HG02642 (cell line): ENCODE measurements at regions not wholly inside any gene's neighbourhood (a gene's known extent, or its start where the extent isn't known, plus 50 kb on each side); places are given as distances from the start of the nearest gene placed in this dataset.
"Not testable (repeated sequence)": the region's sequence is repeated elsewhere in the genome, so short reads cannot be mapped to it uniquely, and the experiment has no call there.

Experiments
- ATAC-seq: cut with Tn5 transposase; IDR thresholded peaks from one replicate; pipeline ENCODE4 v1.9.1; 2021; ENCODE audit warnings: mild to moderate bottlenecking; ENCODE audit not compliant: unreplicated experiment, poor library complexity

GRCh38 chr21:28617300-28617699 lies 375.4 kb downstream of the LTN1 start:
- no peak for ATAC-seq

DNA sequence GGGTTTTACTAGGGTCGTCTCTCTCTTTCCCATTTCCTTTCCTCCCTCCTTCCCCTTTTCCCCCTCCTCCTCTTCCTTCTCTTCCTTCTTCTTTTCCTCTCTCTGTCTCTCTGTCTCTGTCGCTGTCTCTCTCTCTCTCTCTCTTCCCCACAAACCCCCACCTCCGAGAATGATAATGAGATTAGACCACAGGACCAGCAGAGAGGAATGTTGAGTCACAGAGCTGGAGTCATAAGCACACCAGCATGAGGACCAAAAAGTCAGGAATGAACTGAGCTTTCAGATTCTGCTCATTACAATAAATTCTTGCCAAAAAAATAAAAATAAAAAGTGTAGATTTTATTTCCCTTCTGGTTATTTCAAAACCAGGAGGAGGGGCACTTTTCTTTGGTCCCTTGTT lies 377.4 kb downstream of the LTN1 start:
- no peak for ATAC-seq

GRCh38 chr21:28614791-28615190 lies 377.9 kb downstream of the LTN1 start:
- ATAC-seq, result no peak

GRCh38 chr21:28608646-28609045 lies 384.0 kb downstream of the LTN1 start:
- no peak for ATAC-seq

GRCh38 chr21:28607545-28607944 lies 385.1 kb downstream of the LTN1 start:
- ATAC-seq, result no peak

DNA sequence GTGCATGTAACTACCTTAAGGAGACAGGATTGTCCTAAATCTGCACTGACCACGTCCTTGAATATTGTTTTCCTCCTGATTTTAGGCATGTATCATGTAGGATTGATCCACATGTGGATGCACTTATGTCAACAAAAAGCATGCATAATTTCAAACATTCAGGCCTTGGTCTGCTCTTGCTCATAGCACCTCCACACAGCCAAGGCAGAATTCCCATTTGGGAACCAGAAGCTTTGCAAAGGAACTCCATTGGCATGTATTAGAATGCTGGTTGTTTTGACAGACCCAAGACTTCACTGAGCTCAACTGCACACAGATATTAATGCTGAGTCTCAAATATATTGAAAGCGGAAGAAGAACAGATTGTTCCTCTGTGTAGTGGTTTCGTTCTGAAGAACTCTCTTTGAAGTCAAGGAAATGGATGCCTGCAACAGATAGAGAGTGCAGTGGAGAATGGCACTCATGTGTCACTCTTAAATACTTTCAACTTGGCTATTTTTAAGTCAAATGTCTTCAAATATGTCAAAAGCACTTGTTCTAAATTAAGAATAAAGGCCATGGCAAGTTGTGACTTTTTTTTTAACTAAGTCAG lies 387.6 kb downstream of the LTN1 start:
- peak; percentile 98 for ATAC-seq

GRCh38 chr21:28602546-28602945 lies 390.1 kb downstream of the LTN1 start:
- no peak for ATAC-seq

DNA sequence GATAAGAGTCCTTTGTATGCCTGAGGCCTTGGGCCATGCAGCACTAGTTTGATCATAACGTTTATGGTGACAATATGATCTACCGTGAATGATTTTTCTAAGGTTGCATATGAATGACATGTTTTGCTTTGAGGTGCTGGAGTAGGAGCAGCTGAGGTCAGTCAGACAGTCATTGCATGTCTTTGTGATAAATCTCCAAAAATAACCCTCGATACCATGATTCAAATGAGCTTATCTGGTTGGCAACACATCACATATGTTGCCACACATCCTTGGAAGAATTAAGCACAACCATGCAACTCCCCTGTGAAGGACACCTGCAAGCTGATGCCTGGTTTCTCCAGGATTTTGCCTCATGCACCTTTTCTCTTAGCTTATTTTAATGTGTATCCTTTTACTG lies 394.5 kb downstream of the LTN1 start:
- ATAC-seq, result no peak

GRCh38 chr21:28592205-28592865 lies 400.3 kb downstream of the LTN1 start:
- ATAC-seq, result no peak

GRCh38 chr21:28590676-28591075 lies 402.0 kb downstream of the LTN1 start:
- no peak for ATAC-seq

DNA sequence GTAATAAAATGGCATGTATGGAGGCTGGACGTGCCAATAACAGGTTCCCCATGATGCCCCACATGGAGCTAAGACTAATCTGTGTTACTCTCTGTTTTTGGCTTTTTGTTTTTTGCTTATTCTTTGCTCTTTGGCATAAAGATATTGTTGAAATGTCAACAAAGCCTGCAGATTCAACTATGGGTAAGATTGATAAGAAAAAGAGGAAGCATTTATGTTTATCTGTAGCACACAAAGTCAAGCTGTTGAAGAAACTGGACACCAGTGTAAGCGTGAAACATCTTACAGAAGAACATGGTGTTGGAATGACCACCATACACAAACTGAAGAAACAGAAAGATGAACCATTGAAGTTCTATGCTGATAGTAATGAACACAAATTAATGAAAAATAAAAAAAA lies 402.7 kb downstream of the LTN1 start:
- no peak for ATAC-seq

DNA sequence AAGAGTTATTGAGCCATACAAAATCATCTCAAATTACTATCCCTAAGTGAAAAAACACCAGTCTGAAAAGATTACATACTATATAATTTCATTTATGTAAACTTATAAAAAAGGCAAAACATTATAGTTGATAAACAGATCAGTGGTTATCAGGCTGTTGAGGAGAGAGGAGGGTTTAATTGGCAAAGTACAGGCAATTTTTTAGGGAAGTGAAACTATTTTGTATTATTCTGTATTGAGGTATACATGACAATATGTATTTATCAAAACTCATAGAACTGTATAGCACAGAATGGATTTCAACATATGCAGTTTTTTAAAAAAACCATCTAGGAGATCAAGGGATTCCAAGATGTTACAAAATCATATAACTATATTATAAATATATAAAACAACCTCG lies 403.7 kb downstream of the LTN1 start:
- no peak for ATAC-seq

- no peak for ATAC-seq
Measured at GRCh38 chr21:28587748-28588147, 404.9 kb downstream of the LTN1 start.

- ATAC-seq, result no peak
Measured at GRCh38 chr21:28581976-28582375, 410.7 kb downstream of the LTN1 start.

DNA sequence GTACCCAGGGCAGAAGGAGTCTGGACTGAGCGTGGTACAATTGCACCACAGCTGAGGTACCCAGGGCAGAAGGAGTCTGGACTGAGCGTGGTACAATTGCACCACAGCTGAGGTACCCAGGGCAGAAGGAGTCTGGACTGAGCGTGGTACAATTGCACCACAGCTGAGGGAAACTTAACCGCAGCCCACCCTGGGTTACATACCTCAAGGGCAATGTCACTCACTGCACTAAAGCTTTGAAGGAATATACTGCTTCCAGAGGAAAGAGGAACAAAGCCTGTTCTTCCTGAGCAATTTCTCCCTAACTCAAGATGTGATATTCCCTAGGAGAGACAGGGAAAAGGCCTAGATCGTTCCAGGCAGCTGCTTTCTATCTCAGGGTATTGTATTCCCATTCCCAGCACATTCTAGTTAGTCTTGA lies 411.4 kb downstream of the LTN1 start:
- ATAC-seq, result not testable (repeated sequence)

- ATAC-seq, result no peak
Measured at GRCh38 chr21:28580585-28580984, 412.1 kb downstream of the LTN1 start.

- no peak for ATAC-seq
Measured at GRCh38 chr21:28579986-28580550, 412.6 kb downstream of the LTN1 start.

DNA sequence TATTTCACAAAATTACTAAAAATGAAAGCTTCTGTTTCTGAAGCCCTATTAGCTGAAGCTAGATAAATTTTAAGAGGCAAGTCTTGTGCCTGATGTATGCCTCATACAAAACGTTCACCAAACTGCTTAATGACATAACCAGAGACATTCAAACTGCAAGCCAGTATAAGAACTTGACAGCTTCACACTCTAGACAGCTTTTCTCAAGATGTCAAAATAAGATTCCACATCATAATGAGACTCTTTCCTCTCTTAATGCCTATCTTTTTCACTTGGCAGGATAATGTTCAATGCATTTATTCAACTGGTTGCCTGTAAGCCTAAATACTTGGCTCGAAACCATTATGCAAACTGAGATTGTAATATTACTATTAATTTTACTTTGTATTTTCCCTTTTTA lies 424.0 kb downstream of the LTN1 start:
- no peak for ATAC-seq

DNA sequence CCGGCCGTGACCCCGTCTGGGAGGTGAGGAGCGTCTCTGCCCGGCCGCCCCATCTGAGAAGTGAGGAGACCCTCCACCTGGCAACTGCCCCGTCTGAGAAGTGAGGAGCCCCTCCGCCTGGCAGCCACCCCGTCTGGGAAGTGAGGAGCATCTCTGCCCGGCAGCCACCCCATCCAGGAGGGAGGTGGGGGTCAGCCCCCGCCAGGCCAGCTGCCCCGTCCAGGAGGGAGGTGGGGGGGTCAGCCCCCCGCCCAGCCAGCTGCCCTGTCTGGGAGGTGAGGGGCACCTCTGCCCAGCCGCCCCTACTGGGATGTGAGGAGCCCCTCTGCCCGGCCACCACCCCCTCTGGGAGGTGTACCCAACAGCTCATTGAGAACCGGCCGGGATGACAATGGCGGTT lies 428.7 kb downstream of the LTN1 start:
- ATAC-seq, result not testable (repeated sequence)

DNA sequence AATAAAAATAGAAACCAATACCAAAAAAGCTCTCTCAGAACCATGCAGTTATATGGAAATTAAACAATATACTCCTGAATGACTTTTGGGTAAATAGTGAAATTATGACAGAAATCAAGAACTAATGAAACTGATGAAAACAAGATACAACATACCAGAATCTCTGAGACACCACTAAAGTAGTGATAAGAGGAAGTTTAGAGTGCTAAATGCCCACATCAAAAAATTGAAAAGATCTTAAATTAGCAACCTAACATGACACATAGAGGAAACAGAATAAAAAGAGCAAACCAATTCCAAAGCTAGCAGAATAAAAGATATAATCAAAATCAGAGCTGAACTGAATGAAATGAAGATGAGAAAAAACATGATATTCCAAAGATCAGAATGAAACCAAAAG lies 430.9 kb downstream of the LTN1 start:
- no peak for ATAC-seq

DNA sequence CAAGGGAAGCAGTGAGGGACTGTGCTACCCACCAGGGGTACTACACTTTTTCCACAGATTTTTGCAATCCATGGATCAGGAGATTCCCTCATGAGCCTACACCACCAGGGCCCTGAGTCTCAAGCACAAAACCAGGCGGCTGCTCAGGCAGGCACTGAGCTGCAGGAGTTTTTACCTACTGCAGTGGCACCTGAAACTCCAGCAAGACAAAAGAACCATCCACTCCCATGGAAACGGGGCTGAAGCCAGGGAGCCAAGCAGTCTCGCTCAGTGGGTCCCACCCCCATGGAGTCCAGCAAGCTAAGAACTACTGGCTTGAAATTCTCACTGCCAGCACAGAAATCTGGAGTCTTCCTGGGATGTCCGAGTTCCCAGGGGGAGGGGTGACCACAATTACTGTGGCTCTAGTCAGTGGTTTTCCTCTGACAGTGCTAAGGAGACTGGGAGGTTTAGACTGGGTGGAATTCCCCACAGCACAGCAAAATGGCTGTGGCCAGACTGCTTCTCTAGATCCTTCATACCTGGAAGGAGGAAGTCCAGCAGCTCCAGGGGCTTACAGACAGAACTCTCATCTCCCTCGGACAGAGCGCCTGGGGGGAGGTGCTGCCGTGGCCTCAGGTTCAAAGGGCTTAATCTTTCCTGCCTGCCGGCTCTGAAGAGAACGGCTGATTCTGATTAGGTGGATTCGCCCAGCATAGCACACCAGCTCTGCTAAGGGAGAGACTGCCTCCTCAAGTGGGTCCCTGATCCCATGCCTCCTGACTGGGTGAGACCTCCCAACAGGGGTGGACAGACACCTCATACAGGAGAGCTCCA lies 437.8 kb downstream of the LTN1 start:
- ATAC-seq, result no peak
